Bronchial epithelial cell (primary cell): ENCODE measurements at regions not wholly inside any gene's neighbourhood (a gene's known extent, or its start where the extent isn't known, plus 50 kb on each side); places are given as distances from the start of the nearest gene placed in this dataset.
"Not testable (repeated sequence)": the region's sequence is repeated elsewhere in the genome, so short reads cannot be mapped to it uniquely, and the experiment has no call there.

Source experiments
- DNase-seq: peaks from one replicate; pipeline ENCODE4 v3.0.0-alpha.2; 2010; ENCODE audit warnings: low read depth
- FAIRE-seq: peaks from 2 replicates; lab custom pipeline; 2011; peaks lifted over from hg19 to GRCh38; lab: Jason Lieb, UNC
- H3K27me3 ChIP-seq: 2 replicates; pipeline ENCODE4 v1.5.1; 2011; ENCODE audit warnings: low read length; ENCODE audit not compliant: control insufficient read depth, insufficient read depth
- H3K36me3 ChIP-seq: 2 replicates; pipeline ENCODE4 v1.5.1; 2011; ENCODE audit warnings: low read length; ENCODE audit not compliant: control insufficient read depth, insufficient read depth
- H3K4me3 ChIP-seq: 2 replicates; pipeline ENCODE4 v1.5.1; 2011; ENCODE audit warnings: mild to moderate bottlenecking, low read depth, low read length, control low read depth
- TF ChIP-seq, protein P1 (sequence below): IDR thresholded peaks from 2 replicates; pipeline ENCODE4 v1.5.1; 2011; ENCODE audit warnings: mild to moderate bottlenecking, moderate library complexity, low read length, control low read depth, inconsistent platforms; ENCODE audit not compliant: insufficient read depth, severe bottlenecking

DNA sequence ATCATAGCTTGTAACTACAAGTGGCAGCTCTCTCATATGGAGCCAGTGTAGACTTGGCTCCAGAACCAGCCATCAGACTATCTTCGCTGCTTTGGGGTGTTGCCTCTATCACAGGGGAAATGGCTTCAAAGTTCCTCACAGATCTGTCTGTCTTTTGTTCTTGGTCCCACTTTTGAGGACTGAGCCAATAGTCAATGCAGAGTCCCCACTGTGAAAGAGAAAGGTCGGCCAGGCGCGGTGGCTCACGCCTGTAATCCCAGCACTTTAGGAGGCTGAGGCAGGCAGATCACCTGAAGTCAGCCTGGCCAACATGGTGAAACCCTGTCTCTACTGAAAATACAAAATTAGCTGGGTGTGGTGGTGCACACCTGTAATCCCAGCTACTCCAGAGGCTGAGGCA, 86.9 kb upstream of the FZD7 start:
- not testable (repeated sequence) for FAIRE-seq, DNase-seq, H3K4me3 ChIP-seq, H3K27me3 ChIP-seq, H3K36me3 ChIP-seq

DNA sequence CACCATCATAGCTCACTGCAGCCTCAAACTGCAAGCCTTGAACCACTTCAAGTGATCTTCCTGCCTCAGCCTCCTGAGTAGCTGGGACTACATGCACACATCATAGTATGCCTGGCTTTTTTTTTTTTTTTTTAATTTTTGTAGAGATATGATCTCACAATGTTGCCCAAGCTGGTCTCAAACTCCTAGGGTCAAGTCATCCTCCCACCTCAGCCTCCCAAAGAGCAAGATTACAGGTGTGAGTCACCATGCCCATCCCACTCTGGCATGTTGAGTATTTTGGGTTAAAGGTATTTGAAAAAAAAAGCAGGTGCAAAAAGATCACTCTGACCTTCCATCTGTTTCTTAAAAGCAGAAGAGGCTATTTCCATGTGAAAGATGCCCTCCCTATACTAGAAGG, 86.4 kb upstream of the FZD7 start:
- Histone ChIP-seq H3K4me3 (no peak overlapping the region), H3K36me3 (no peaks in the 10 kb centered on the region), H3K27me3 (no peaks in the 10 kb centered on the region)
- DNase-seq (no peak), FAIRE-seq (no peak)
- TF ChIP-seq, protein P1, sequence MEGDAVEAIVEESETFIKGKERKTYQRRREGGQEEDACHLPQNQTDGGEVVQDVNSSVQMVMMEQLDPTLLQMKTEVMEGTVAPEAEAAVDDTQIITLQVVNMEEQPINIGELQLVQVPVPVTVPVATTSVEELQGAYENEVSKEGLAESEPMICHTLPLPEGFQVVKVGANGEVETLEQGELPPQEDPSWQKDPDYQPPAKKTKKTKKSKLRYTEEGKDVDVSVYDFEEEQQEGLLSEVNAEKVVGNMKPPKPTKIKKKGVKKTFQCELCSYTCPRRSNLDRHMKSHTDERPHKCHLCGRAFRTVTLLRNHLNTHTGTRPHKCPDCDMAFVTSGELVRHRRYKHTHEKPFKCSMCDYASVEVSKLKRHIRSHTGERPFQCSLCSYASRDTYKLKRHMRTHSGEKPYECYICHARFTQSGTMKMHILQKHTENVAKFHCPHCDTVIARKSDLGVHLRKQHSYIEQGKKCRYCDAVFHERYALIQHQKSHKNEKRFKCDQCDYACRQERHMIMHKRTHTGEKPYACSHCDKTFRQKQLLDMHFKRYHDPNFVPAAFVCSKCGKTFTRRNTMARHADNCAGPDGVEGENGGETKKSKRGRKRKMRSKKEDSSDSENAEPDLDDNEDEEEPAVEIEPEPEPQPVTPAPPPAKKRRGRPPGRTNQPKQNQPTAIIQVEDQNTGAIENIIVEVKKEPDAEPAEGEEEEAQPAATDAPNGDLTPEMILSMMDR, result no peak

DNA sequence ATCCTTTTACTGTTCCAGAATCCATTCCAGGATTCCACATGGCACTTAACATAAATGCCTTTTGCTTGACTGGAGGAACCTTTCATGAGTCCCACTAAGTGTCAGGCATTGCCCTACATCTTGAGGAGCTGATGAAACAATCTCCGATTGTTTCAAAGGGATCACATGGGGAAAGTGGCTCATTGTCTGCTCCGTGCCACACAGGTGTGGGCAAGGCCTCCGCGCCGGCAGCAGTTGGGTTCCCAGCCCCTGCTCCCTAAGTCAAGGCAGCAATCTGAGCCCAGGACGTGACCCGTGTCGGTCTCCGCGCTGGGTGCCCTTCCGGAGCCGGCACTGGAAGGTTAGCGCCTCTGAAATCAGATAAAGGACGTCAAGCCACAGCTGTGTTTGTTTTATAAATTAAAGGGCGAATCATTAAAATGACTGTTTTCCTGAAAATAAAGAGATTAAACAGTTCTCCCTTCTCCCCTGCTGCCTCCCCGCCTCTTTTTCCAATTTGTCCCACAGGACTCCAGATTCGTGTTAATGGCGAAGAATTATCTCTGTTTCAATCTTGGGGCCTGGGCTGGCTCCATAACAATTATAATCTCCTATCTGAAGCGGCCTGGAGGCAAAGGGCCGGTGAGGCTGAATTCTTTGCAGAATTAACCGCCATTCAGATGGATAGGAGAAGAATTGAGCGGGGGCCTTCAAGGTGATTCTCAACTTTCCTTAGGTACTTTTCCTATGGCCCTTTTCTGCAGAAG, 84.3 kb upstream of the FZD7 start:
- TF ChIP-seq, protein P1, result no peak
- DNase-seq, result no peak
- no peaks in the 10 kb centered on the region for H3K36me3 ChIP-seq
- H3K4me3 ChIP-seq, result no peak overlapping the region
- no peaks in the 10 kb centered on the region for H3K27me3 ChIP-seq
- peak; percentile 47 for FAIRE-seq

DNA sequence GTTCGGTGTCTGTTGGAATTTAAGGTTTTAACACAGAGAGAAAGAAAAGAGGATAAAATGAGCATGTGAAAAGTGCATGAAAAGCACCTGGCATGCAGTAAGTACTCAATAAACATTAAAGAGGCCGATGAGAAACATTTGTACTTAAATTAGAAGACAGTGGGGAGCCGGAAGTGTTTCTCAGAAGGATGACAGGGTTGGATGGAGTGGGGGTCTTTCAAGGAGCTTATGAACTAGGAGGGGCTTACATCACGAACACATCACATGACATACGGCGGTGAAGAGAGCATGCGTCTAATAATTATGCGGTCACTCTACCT, 83.8 kb upstream of the FZD7 start:
- Histone ChIP-seq H3K27me3 (no peaks in the 10 kb centered on the region), H3K36me3 (no peaks in the 10 kb centered on the region), H3K4me3 (no peak overlapping the region)
- no peak for FAIRE-seq
- TF ChIP-seq, protein P1, result no peak
- DNase-seq, result no peak

DNA sequence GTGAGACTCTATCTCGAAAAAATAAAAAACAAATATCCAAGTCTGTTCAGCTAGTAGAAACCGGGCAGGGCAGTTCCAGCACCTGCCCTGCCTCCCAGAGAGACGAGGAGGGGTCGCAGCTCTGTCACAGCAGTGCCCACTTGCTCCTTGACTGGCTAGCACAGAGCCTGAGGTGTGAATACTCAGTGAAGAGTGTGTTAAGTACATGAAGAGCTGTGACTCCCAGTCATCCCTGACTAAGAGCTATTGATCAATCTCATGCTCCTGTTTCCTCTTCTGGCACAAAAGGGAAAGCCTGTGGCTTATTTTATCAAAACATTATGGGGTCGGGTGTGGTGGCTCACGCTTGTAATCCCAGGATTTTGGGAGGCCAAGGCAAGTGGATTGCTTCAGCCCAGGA, 83.0 kb upstream of the FZD7 start:
- no peaks in the 10 kb centered on the region for H3K36me3 ChIP-seq
- no peak overlapping the region for H3K4me3 ChIP-seq
- TF ChIP-seq, protein P1, result no peak
- H3K27me3 ChIP-seq, result no peaks in the 10 kb centered on the region
- FAIRE-seq (no peak), DNase-seq (peak; percentile 63)

DNA sequence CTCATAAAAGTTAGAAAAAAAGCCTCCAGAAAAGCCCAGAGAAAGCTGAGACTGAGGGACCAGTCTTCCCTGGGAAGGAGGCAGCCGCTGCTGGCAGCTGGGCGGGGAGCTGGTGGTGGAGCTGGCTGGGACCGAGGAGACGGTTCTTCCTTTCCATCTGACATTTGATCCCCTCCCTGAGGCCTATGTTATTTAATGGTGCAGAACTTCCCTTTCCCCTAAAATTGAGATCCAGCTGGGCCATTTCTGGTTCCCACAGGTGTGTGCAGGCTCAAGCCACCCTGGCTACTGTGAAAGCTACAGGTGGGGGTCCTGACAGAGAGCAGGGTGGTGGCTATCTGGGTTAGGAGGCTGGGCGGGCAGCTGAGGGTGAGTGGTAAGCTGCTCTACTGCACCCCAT, 81.5 kb upstream of the FZD7 start:
- Histone ChIP-seq H3K36me3 (no peaks in the 10 kb centered on the region), H3K4me3 (no peak overlapping the region), H3K27me3 (no peaks in the 10 kb centered on the region)
- no peak for DNase-seq
- TF ChIP-seq, protein P1, result no peak
- FAIRE-seq, result no peak
